Endothelial cell of umbilical vein (primary cell): ENCODE measurements at regions not wholly inside any gene's neighbourhood (a gene's known extent, or its start where the extent isn't known, plus 50 kb on each side); places are given as distances from the start of the nearest gene placed in this dataset.

Source experiments
- EZH2 ChIP-seq: IDR thresholded peaks from 2 replicates; pipeline ENCODE4 v1.6.1; 2012; ENCODE audit warnings: borderline replicate concordance, low read depth, mild to moderate bottlenecking, moderate library complexity, low read length, inconsistent platforms; ENCODE audit not compliant: severe bottlenecking
- TF ChIP-seq, protein P1 (sequence below), 2 donors: IDR thresholded peaks; 1 replicate in 1 of 2; 2 replicates in 1 of 2; pipeline ENCODE4 v1.5.1; 2011; ENCODE audit warnings: low read length in 2 of 2, mild to moderate bottlenecking in 2 of 2, moderate library complexity in 2 of 2, control low read depth in 1 of 2, inconsistent platforms in 1 of 2, low read depth in 1 of 2; ENCODE audit not compliant: insufficient read depth in 1 of 2; ENCODE audit errors: extremely low read depth in 1 of 2
- TF ChIP-seq, protein P2 (sequence below): IDR thresholded peaks from 2 replicates; pipeline ENCODE4 v1.6.1; 2011; ENCODE audit not compliant: insufficient read depth, insufficient read length

DNA sequence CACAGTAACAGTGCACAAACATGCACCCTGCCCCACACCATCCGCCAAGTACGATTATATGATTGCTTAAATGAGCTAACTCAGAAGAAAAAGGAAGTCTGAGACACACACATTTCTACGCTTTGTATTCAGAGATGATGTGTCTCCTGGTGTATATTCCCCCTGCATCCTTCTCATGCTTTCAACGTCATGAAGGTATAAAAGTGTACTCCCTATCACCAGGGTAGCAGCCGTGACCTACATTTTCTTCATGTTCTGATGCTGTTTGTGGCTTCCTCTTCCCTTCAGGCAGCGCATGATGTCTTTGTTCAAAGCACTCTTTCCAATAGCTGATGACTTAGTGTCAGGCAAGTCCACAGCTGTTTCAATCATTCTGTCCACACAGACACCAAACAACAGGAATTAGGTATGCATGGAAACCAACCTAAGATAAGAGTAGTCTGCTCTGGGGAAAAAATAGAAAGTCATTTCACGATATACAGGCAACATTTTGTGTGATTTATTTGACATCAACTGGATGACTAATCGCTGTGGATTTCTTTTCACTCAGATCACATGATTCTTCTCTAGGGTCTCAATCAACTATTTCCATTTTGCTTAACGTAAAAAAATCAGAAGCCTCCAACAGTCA lies 269.4 kb upstream of the PTGER4 start:
- TF ChIP-seq, protein P1, sequence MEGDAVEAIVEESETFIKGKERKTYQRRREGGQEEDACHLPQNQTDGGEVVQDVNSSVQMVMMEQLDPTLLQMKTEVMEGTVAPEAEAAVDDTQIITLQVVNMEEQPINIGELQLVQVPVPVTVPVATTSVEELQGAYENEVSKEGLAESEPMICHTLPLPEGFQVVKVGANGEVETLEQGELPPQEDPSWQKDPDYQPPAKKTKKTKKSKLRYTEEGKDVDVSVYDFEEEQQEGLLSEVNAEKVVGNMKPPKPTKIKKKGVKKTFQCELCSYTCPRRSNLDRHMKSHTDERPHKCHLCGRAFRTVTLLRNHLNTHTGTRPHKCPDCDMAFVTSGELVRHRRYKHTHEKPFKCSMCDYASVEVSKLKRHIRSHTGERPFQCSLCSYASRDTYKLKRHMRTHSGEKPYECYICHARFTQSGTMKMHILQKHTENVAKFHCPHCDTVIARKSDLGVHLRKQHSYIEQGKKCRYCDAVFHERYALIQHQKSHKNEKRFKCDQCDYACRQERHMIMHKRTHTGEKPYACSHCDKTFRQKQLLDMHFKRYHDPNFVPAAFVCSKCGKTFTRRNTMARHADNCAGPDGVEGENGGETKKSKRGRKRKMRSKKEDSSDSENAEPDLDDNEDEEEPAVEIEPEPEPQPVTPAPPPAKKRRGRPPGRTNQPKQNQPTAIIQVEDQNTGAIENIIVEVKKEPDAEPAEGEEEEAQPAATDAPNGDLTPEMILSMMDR (IDR thresholded peaks at IDR 0.05; ENCODE audit: extremely low read depth in 1 of 2, insufficient read depth in 1 of 2, low read depth in 1 of 2, low read length in 2 of 2): no peak
- TF ChIP-seq, protein P2, sequence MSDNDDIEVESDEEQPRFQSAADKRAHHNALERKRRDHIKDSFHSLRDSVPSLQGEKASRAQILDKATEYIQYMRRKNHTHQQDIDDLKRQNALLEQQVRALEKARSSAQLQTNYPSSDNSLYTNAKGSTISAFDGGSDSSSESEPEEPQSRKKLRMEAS: no peak
- no peak for TF ChIP-seq EZH2
